ENCODE measurements at regions not wholly inside any gene's neighbourhood (a gene's known extent, or its start where the extent isn't known, plus 50 kb on each side); places are given as distances from the start of the nearest gene placed in this dataset.

DNA sequence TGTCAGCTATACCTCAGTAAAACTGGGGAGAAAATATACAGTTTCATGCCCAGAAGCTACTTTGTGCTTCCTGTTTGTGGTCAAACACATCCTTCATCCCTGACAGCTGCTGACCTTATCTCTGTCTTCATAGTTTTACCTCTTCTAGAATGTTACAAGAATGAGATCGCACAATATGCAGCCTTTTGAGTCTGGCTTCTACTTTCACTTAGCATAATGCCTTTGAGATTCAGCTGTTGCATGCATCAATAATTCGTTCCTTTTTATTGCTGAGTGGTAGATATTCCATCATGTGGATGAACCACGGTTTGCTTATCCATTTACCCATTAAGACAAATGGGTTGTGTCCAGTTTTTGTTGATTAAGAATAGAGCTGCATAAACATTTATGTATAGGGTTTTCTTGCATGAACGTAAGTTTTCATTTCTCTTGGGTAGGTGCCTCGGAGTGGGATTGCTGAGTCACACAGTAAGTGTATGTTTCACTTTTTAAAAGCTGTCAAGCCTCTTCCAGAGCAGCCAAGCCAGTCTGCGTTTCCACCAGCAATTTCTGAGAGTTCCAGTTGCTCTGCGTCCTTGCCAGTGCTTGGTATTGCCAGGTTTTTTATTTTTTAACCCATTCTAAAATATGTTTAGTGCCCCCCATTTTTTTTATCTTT is 86.6 kb upstream of the PAX1 start:
- no peaks in the 10 kb centered on the region for H3K36me3 ChIP-seq (ENCODE audit: control insufficient read depth, insufficient read depth, low read length)
- WGBS (ENCODE audit: insufficient coverage): 27% methylated on average over 2 of the region's 7 CpGs
- no peak overlapping the region for H3K27ac ChIP-seq (ENCODE audit: low read length)
- no peak for DNase-seq
- H3K27me3 ChIP-seq (ENCODE audit: control insufficient read depth, insufficient read depth, low read length): peaks cover 2% of the 10 kb centered on the region
- no peaks in the 10 kb centered on the region for H3K9me3 ChIP-seq (replicated peaks; ENCODE audit: control insufficient read depth, low read depth, low read length)
- H3K4me3 ChIP-seq (ENCODE audit: low read length): no peak overlapping the region
- H3K4me1 ChIP-seq (ENCODE audit: control insufficient read depth, insufficient read depth, low read length): no peaks in the 10 kb centered on the region

DNA sequence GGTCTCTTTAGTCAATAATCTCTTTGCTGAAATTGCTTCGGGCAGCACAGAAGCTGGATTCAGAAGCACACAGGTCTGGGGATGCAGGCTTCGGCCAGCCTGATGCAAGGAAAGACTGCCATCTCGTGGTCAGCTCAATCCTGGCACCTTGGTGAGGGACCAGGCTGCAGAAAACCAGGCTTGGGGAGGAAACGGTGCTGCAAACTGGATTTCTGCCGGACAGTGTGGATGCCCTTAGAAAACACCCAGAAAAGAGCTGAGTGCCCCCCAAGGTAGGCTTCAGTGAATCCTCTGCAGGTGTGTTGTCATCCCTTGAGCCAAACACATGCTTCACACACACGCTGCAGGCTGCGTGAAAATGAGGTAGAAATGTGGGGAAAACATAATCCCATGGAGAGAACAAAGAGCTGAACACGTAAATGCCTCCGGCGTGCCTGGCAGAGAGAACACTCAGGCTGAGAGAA is 89.8 kb upstream of the PAX1 start:
- peak; percentile 54 for DNase-seq
- Histone ChIP-seq H3K4me3 (ENCODE audit: low read length) (no peak overlapping the region), H3K27ac (ENCODE audit: low read length) (no peak overlapping the region), H3K4me1 (ENCODE audit: control insufficient read depth, insufficient read depth, low read length) (no peaks in the 10 kb centered on the region), H3K36me3 (ENCODE audit: control insufficient read depth, insufficient read depth, low read length) (no peaks in the 10 kb centered on the region), H3K9me3 (replicated peaks; ENCODE audit: control insufficient read depth, low read depth, low read length) (no peaks in the 10 kb centered on the region), H3K27me3 (ENCODE audit: control insufficient read depth, insufficient read depth, low read length) (peaks cover 2% of the 10 kb centered on the region)
- WGBS (ENCODE audit: insufficient coverage): 22% methylated on average over 10 of the region's 10 CpGs

GRCh38 chr20:21614980-21615379 is 90.5 kb upstream of the PAX1 start:
- DNase-seq: no peak
- Histone ChIP-seq H3K36me3 (ENCODE audit: control insufficient read depth, insufficient read depth, low read length) (no peaks in the 10 kb centered on the region), H3K4me1 (ENCODE audit: control insufficient read depth, insufficient read depth, low read length) (no peaks in the 10 kb centered on the region), H3K9me3 (replicated peaks; ENCODE audit: control insufficient read depth, low read depth, low read length) (no peaks in the 10 kb centered on the region), H3K27ac (ENCODE audit: low read length) (no peak overlapping the region), H3K4me3 (ENCODE audit: low read length) (no peak overlapping the region), H3K27me3 (ENCODE audit: control insufficient read depth, insufficient read depth, low read length) (peaks cover 4% of the 10 kb centered on the region)
- WGBS (ENCODE audit: insufficient coverage): 58% methylated on average over 3 of the region's 6 CpGs

- WGBS (ENCODE audit: insufficient coverage): 67% methylated on average over 4 of the region's 6 CpGs
- Histone ChIP-seq H3K36me3 (ENCODE audit: control insufficient read depth, insufficient read depth, low read length) (no peaks in the 10 kb centered on the region), H3K27me3 (ENCODE audit: control insufficient read depth, insufficient read depth, low read length) (peaks cover 5% of the 10 kb centered on the region), H3K27ac (ENCODE audit: low read length) (no peak overlapping the region), H3K4me1 (ENCODE audit: control insufficient read depth, insufficient read depth, low read length) (no peaks in the 10 kb centered on the region), H3K4me3 (ENCODE audit: low read length) (no peak overlapping the region), H3K9me3 (replicated peaks; ENCODE audit: control insufficient read depth, low read depth, low read length) (no peaks in the 10 kb centered on the region)
- peak; percentile 9 for DNase-seq
These were observed 92.0 kb upstream of the PAX1 start for GRCh38 chr20:21613512-21613911.

DNA sequence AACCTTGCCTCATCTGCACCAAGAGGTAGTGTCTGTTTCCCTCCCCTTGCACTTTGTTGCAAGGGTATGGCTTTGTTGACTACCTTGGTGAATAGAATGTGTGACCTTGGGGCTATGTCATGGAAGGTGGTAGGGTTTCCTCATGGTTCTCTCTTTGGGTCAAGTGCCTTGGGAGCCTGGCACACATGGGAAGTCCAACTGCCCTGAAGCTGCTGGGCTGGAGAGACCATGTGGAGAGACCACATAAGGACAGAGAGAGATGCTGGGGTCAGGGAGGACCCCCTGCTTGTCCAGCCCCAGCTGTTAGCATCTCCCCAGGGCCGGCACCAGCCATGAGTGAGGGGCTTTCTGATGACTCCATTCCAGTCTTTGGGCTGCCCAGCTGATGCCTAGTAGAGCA is 95.5 kb upstream of the PAX1 start:
- Histone ChIP-seq H3K4me1 (ENCODE audit: control insufficient read depth, insufficient read depth, low read length) (no peaks in the 10 kb centered on the region), H3K36me3 (ENCODE audit: control insufficient read depth, insufficient read depth, low read length) (no peaks in the 10 kb centered on the region), H3K27me3 (ENCODE audit: control insufficient read depth, insufficient read depth, low read length) (peaks cover 3% of the 10 kb centered on the region), H3K9me3 (replicated peaks; ENCODE audit: control insufficient read depth, low read depth, low read length) (no peaks in the 10 kb centered on the region), H3K4me3 (ENCODE audit: low read length) (no peak overlapping the region), H3K27ac (ENCODE audit: low read length) (no peak overlapping the region)
- no peak for DNase-seq
- no CpG with 5 or more reads among the region's 1 CpG for WGBS (ENCODE audit: insufficient coverage)

DNA sequence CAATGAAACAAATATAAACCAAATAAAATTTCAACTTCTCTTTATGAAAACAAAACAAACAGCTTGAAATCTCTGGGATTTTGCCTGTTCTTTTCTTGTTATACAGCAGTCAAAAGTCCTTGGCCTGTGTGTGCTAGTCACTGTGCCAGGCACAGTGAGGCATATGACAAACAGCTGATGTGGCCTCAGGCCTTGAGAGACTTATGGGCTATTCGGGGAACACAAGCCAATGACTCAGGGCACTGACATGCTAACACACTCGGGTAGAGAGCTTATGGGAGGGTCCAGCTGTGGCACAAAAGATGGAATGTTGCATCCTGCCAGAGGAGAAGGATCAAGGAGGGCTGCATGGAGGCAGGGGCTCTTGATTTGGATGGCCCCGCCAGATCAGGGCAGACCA is 95.4 kb upstream of the NKX2-2 start:
- no peak for DNase-seq
- Histone ChIP-seq H3K27me3 (ENCODE audit: control insufficient read depth, insufficient read depth, low read length) (peaks cover 3% of the 10 kb centered on the region), H3K4me1 (ENCODE audit: control insufficient read depth, insufficient read depth, low read length) (no peaks in the 10 kb centered on the region), H3K9me3 (replicated peaks; ENCODE audit: control insufficient read depth, low read depth, low read length) (no peaks in the 10 kb centered on the region), H3K36me3 (ENCODE audit: control insufficient read depth, insufficient read depth, low read length) (no peaks in the 10 kb centered on the region), H3K27ac (ENCODE audit: low read length) (no peak overlapping the region), H3K4me3 (ENCODE audit: low read length) (no peak overlapping the region)
- WGBS (ENCODE audit: insufficient coverage): 55% methylated on average over 3 of the region's 3 CpGs

- no peak overlapping the region for H3K27ac ChIP-seq (ENCODE audit: low read length)
- H3K4me3 ChIP-seq (ENCODE audit: low read length): no peak overlapping the region
- peaks cover 3% of the 10 kb centered on the region for H3K27me3 ChIP-seq (ENCODE audit: control insufficient read depth, insufficient read depth, low read length)
- no peaks in the 10 kb centered on the region for H3K9me3 ChIP-seq (replicated peaks; ENCODE audit: control insufficient read depth, low read depth, low read length)
- no peaks in the 10 kb centered on the region for H3K4me1 ChIP-seq (ENCODE audit: control insufficient read depth, insufficient read depth, low read length)
- DNase-seq: no peak
- H3K36me3 ChIP-seq (ENCODE audit: control insufficient read depth, insufficient read depth, low read length): no peaks in the 10 kb centered on the region
These were observed 94.9 kb upstream of the NKX2-2 start for GRCh38 chr20:21608777-21609176.

DNA sequence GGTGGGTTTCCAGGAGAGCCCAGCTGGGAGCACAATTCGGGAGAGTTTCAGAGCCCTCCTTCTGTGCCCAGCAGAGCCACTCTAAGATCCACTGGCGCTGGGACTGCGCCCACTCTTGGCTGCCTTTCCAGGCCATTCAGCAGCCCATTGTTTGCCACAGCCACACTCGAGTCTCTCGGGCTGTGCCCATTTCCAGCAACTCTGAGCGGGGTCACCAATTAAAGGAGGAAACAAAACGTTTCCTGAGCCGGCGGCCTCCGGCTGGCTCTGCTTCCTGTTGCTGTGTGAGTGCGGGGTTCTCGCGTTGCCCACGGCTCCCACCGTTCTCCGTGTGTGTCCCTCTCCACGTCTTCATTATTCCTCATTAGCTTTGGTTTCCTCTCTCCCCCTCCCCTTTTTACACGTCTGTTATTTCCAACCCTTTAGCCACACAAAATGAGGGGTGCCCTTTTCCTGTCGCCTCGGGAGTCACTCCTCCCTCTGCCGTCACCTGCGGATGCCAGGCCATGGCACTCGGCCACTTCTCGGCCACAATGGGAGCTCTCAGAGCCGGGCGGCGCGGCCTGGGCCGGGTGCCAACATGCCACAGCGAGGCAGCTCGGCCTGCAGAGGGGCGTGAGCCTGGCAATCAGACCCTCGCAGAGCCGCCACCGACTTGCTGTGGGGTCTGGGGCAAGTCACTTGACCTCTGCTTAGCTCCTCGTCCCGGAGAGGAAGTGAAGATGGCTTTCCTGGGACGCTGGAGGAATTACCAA is 94.3 kb upstream of the NKX2-2 start:
- peak; percentile 13 for DNase-seq
- Histone ChIP-seq H3K4me1 (ENCODE audit: control insufficient read depth, insufficient read depth, low read length) (no peaks in the 10 kb centered on the region), H3K4me3 (ENCODE audit: low read length) (no peak overlapping the region), H3K27ac (ENCODE audit: low read length) (no peak overlapping the region), H3K9me3 (replicated peaks; ENCODE audit: control insufficient read depth, low read depth, low read length) (no peaks in the 10 kb centered on the region), H3K27me3 (ENCODE audit: control insufficient read depth, insufficient read depth, low read length) (peaks cover 3% of the 10 kb centered on the region), H3K36me3 (ENCODE audit: control insufficient read depth, insufficient read depth, low read length) (no peaks in the 10 kb centered on the region)
- WGBS (ENCODE audit: insufficient coverage): 70% methylated on average over 36 of the region's 38 CpGs

DNA sequence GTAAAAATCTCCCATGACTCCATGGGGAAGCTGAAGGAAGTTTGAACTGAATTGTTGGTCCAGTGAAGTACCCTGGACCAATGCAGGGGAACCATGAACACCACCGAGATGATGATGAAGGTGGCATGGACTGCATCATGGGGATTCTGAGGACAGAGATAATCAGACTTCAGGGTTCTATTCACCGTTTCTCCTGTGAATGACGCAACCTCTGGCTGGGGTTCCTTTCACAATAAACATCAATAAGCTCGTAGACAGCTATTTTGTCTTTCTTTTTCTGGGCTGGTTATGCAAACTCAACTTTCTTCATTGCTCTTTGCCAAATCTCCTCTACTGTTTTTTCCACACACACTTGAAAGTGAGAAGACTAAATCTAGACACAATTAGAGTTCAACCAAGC is 87.9 kb upstream of the NKX2-2 start:
- Histone ChIP-seq H3K4me3 (ENCODE audit: low read length) (no peak overlapping the region), H3K27ac (ENCODE audit: low read length) (no peak overlapping the region), H3K4me1 (ENCODE audit: control insufficient read depth, insufficient read depth, low read length) (no peaks in the 10 kb centered on the region), H3K27me3 (ENCODE audit: control insufficient read depth, insufficient read depth, low read length) (no peaks in the 10 kb centered on the region), H3K36me3 (ENCODE audit: control insufficient read depth, insufficient read depth, low read length) (no peaks in the 10 kb centered on the region), H3K9me3 (replicated peaks; ENCODE audit: control insufficient read depth, low read depth, low read length) (peaks cover 3% of the 10 kb centered on the region)
- WGBS (ENCODE audit: insufficient coverage): 80% methylated on average over 2 of the region's 4 CpGs
- DNase-seq: no peak

DNA sequence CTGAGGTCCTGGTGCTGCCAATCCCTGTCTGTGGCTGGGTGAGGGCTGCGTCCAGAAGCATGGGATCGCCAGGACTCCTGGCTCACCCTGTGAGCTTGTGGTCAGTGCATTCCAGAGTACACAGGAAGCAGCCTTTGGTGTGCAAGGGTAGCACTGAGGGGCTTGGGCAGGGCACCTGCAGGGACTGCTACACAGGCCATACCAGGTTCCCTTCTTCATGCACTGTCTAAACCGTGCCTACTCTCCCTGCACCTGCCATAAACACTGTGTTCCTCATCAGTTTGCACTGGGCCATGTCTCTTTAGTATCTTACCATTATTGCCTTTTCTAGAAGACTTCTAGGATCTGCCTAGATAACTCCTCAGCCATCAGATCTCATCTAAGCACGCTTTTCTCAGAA is 72.8 kb upstream of the NKX2-2 start:
- Histone ChIP-seq H3K4me3 (ENCODE audit: low read length) (no peak overlapping the region), H3K36me3 (ENCODE audit: control insufficient read depth, insufficient read depth, low read length) (no peaks in the 10 kb centered on the region), H3K4me1 (ENCODE audit: control insufficient read depth, insufficient read depth, low read length) (no peaks in the 10 kb centered on the region), H3K9me3 (replicated peaks; ENCODE audit: control insufficient read depth, low read depth, low read length) (no peaks in the 10 kb centered on the region), H3K27ac (ENCODE audit: low read length) (no peak overlapping the region), H3K27me3 (ENCODE audit: control insufficient read depth, insufficient read depth, low read length) (no peaks in the 10 kb centered on the region)
- 70% methylated on average over 3 of the region's 4 CpGs for WGBS (ENCODE audit: insufficient coverage)
- no peak for DNase-seq
